ENCODE measurements at regions not wholly inside any gene's neighbourhood (a gene's known extent, or its start where the extent isn't known, plus 50 kb on each side); places are given as distances from the start of the nearest gene placed in this dataset.

GRCh38 chr15:98382139-98382538 lies 266.2 kb upstream of the IGF1R start:
- TF ChIP-seq RARB (CRISPR knock-in tag; IDR thresholded peaks at IDR 0.05) (no peak), CREB5 (CRISPR knock-in tag; IDR thresholded peaks at IDR 0.05; ENCODE audit: low read depth) (no peak), ZC3H10 (CRISPR knock-in tag; IDR thresholded peaks at IDR 0.05) (no peak), OSR1 (CRISPR knock-in tag; IDR thresholded peaks at IDR 0.05) (no peak), CSRNP3 (CRISPR knock-in tag; IDR thresholded peaks at IDR 0.05) (no peak)
